ENCODE measurements at regions not wholly inside any gene's neighbourhood (a gene's known extent, or its start where the extent isn't known, plus 50 kb on each side); places are given as distances from the start of the nearest gene placed in this dataset.

DNA sequence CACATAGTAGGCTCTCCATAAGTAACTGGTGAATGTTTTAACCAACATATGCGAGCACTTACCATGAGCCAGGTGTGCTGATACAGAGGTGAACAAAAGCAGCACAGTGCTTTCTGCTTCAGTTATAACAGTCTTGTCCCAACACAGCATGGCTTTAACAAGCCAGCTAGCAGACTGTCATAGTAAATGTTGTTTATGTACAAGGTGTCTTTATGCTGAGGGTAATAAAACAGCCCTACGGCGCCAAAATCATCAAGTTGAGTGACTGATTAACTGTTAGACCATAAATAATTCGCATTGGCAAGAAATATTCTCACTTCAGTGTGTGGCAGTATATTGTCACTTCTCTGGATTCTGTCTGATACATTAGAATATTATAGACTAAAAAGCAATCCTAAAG, 646.0 kb upstream of the CFAP20DC start:
- TF ChIP-seq, protein P1, sequence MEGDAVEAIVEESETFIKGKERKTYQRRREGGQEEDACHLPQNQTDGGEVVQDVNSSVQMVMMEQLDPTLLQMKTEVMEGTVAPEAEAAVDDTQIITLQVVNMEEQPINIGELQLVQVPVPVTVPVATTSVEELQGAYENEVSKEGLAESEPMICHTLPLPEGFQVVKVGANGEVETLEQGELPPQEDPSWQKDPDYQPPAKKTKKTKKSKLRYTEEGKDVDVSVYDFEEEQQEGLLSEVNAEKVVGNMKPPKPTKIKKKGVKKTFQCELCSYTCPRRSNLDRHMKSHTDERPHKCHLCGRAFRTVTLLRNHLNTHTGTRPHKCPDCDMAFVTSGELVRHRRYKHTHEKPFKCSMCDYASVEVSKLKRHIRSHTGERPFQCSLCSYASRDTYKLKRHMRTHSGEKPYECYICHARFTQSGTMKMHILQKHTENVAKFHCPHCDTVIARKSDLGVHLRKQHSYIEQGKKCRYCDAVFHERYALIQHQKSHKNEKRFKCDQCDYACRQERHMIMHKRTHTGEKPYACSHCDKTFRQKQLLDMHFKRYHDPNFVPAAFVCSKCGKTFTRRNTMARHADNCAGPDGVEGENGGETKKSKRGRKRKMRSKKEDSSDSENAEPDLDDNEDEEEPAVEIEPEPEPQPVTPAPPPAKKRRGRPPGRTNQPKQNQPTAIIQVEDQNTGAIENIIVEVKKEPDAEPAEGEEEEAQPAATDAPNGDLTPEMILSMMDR (conservative IDR thresholded peaks at IDR 0.05) = no peak
- TF ChIP-seq EZH2 (IDR thresholded peaks at IDR 0.05; ENCODE audit: low read depth) = no peak

Measured in PC-9 (cell line).